ENCODE measurements at regions not wholly inside any gene's neighbourhood (a gene's known extent, or its start where the extent isn't known, plus 50 kb on each side); places are given as distances from the start of the nearest gene placed in this dataset.

GRCh38 chr1:239982762-239983161 is 108.9 kb upstream of the FMN2 start:
- TF ChIP-seq CTCF (IDR thresholded peaks at IDR 0.05) (no peak), EP300 (IDR thresholded peaks at IDR 0.05) (no peak)
